Ascending aorta (tissue), 2 donors: ENCODE measurements at regions not wholly inside any gene's neighbourhood (a gene's known extent, or its start where the extent isn't known, plus 50 kb on each side); places are given as distances from the start of the nearest gene placed in this dataset.

Source experiments
- DNase-seq, 2 donors: peaks; one replicate each; pipeline ENCODE4 v3.0.0-alpha.2; 2019; ENCODE audit warnings: low spot score in 2 of 2
- H3K27ac ChIP-seq, 2 donors: fragments of 200-600 bp; sonication (generic); one replicate each; pipeline ENCODE4 v1.5.1; 2016 to 2017; ENCODE audit warnings: mild to moderate bottlenecking in 1 of 2
- H3K27me3 ChIP-seq: fragments of 200-600 bp; sonication (generic); one replicate; pipeline ENCODE4 v1.5.1; 2017
- H3K36me3 ChIP-seq, 2 donors: fragments of 200-600 bp; sonication (generic); one replicate each; pipeline ENCODE4 v1.5.1; 2016
- H3K4me1 ChIP-seq, 2 donors: fragments of 200-600 bp; sonication (generic); one replicate each; pipeline ENCODE4 v1.5.1; 2016 to 2017; ENCODE audit warnings: mild to moderate bottlenecking in 1 of 2
- H3K4me3 ChIP-seq, 2 donors: fragments of 200-600 bp; sonication (generic); one replicate each; pipeline ENCODE4 v1.5.1; 2016 to 2017; ENCODE audit warnings: mild to moderate bottlenecking in 1 of 2
- H3K9me3 ChIP-seq, 2 donors: fragments of 200-600 bp; sonication (generic); one replicate each; pipeline ENCODE4 v1.5.1; 2016
- intact Hi-C: fragments of 100-400 bp; cut with DNase I; formaldehyde crosslinking; loops from one replicate; pipeline ENCODE4 v1.15.1; 2023
- TF ChIP-seq, protein P1 (sequence below), 3 experiments: fragments of 200-600 bp in 2 of 3; fragments of 450-650 bp in 1 of 3; sonication (generic) in 2 of 3; IDR thresholded peaks; one replicate each; pipeline ENCODE4 v1.5.1; 2016 to 2019; ENCODE audit warnings: antibody characterized with exemption in 3 of 3, mild to moderate bottlenecking in 1 of 3, moderate library complexity in 1 of 3

DNA sequence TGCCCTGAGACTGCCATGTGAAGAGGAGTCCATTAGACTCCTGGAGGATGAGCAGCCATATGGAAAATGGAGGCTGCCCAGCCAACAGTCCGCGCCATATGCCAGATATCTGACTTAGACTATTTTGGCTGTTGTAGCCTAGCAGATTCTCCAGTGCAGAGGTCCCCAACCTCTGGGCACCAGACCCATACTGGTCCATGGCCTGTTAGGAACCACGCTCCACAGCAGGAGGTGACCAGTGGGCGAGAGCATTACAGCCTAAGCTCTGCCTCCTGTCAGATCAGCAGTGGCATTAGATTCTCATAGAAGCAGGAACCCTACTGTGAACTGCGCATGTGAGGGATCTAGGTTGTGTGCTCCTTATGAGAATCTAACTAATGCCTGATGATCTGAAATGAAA is 851.9 kb downstream of the NR2F1-AS1 start:
- TF ChIP-seq, protein P1, sequence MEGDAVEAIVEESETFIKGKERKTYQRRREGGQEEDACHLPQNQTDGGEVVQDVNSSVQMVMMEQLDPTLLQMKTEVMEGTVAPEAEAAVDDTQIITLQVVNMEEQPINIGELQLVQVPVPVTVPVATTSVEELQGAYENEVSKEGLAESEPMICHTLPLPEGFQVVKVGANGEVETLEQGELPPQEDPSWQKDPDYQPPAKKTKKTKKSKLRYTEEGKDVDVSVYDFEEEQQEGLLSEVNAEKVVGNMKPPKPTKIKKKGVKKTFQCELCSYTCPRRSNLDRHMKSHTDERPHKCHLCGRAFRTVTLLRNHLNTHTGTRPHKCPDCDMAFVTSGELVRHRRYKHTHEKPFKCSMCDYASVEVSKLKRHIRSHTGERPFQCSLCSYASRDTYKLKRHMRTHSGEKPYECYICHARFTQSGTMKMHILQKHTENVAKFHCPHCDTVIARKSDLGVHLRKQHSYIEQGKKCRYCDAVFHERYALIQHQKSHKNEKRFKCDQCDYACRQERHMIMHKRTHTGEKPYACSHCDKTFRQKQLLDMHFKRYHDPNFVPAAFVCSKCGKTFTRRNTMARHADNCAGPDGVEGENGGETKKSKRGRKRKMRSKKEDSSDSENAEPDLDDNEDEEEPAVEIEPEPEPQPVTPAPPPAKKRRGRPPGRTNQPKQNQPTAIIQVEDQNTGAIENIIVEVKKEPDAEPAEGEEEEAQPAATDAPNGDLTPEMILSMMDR (IDR thresholded peaks at IDR 0.05): no peak
- Histone ChIP-seq H3K27ac (no peak overlapping the region), H3K4me1 (no peaks in the 10 kb centered on the region), H3K27me3 (no peaks in the 10 kb centered on the region), H3K9me3 (no peaks in the 10 kb centered on the region), H3K36me3 (no peaks in the 10 kb centered on the region), H3K4me3 (no peak overlapping the region)
- DNase-seq: no peak
- intact Hi-C loops: no loop called here

DNA sequence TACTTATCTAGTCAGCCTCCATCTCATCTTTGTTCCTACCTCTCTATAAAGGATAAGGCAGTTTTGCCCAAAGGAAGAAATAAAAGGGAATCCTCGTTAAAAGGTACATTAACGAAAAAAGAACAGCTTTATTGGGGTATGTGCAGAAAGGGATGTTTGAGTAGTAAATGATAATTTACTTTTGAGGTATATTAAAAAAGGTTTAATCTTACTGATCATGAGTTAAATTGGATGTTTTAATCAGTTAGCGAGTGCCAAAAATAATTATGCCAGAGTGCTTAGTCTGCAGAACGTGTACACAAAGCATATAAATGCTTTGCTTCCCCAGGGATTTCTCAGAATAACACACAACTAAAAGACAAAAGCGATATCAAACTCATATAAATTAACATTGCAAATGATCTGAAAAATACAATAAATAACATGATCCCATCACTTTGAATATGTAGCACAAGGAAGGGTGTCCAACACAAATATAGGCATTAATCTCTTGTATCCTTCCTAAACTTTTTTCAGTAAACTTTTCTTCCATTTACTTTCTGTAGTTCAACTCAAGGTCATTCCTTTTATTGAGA is 865.0 kb downstream of the NR2F1-AS1 start:
- intact Hi-C loops: no loop called here
- no peaks in the 10 kb centered on the region for H3K27me3 ChIP-seq
- H3K9me3 ChIP-seq: no peaks in the 10 kb centered on the region
- H3K4me3 ChIP-seq: no peak overlapping the region
- TF ChIP-seq, protein P1 (IDR thresholded peaks at IDR 0.05): no peak
- no peaks in the 10 kb centered on the region for H3K4me1 ChIP-seq
- no peaks in the 10 kb centered on the region for H3K36me3 ChIP-seq
- DNase-seq: no peak
- no peak overlapping the region for H3K27ac ChIP-seq

DNA sequence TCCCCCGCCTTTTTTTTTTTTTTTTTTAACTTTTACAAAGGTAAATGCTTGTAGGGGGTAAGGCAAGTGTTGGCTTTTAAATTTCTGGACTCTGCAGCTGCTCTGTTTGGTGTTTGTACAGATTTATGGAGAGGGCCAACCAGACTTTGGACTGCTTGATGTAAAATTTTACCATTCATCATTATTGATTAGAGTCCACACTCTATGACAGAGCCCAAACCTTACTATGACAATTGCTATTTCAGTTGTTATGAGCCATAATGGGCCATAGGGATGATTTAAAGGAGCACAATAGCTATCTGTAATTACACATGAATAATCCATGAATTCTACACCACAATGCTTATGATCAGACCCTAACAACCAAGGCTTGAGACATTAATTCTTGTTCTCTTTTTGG is 867.2 kb downstream of the NR2F1-AS1 start:
- H3K4me3 ChIP-seq: no peak overlapping the region
- TF ChIP-seq, protein P1 (IDR thresholded peaks at IDR 0.05): no peak
- H3K36me3 ChIP-seq: no peaks in the 10 kb centered on the region
- no peaks in the 10 kb centered on the region for H3K27me3 ChIP-seq
- DNase-seq: no peak
- H3K27ac ChIP-seq: no peak overlapping the region
- no peaks in the 10 kb centered on the region for H3K4me1 ChIP-seq
- intact Hi-C loops: no loop called here
- H3K9me3 ChIP-seq: no peaks in the 10 kb centered on the region

DNA sequence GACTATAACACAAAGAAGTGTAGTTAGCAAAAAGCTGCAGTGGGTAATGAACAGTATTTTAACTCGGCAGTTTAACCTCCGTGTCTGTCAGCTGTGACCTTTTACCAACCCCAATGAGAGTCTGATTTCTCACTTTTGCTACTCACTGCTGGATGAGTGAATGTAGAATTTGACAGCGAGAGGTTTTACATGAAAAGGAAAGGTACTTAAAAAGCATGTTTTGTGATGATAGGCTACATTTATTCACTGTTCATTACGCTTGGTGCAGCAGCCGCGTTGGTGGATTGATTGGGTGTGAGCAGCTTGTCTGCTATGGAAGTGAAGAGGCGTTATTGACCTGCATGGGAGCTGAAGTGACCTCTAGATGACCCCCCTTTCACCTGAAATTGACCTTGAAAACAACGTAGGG is 867.7 kb downstream of the NR2F1-AS1 start:
- H3K27me3 ChIP-seq: no peaks in the 10 kb centered on the region
- H3K36me3 ChIP-seq: no peaks in the 10 kb centered on the region
- no peak for DNase-seq
- intact Hi-C loops: no loop called here
- TF ChIP-seq, protein P1 (IDR thresholded peaks at IDR 0.05): no peak
- no peak overlapping the region for H3K27ac ChIP-seq
- H3K9me3 ChIP-seq: no peaks in the 10 kb centered on the region
- H3K4me1 ChIP-seq: no peaks in the 10 kb centered on the region
- no peak overlapping the region for H3K4me3 ChIP-seq

DNA sequence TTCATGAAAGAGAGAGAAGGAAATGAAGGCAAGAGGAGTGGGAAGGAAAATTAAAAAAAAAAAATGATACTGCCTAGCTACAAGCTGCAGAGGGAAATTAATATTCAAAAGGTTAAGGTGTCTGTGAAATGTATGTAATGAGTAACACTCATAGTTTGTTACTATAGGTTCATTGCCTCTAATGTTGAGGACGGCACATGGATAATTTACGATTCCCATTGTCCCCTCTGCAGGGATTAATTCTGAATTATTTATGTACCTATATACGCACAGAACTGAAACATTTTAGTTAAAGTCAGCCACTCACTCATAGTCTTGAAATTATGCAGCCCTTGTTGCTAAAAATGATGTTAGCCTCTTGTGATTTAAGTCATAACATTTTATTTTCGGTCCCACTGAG is 869.1 kb downstream of the NR2F1-AS1 start:
- no peaks in the 10 kb centered on the region for H3K9me3 ChIP-seq
- DNase-seq: no peak
- no peaks in the 10 kb centered on the region for H3K36me3 ChIP-seq
- H3K27ac ChIP-seq: no peak overlapping the region
- H3K27me3 ChIP-seq: no peaks in the 10 kb centered on the region
- no peaks in the 10 kb centered on the region for H3K4me1 ChIP-seq
- intact Hi-C loops: no loop called here
- TF ChIP-seq, protein P1 (IDR thresholded peaks at IDR 0.05): no peak
- no peak overlapping the region for H3K4me3 ChIP-seq

DNA sequence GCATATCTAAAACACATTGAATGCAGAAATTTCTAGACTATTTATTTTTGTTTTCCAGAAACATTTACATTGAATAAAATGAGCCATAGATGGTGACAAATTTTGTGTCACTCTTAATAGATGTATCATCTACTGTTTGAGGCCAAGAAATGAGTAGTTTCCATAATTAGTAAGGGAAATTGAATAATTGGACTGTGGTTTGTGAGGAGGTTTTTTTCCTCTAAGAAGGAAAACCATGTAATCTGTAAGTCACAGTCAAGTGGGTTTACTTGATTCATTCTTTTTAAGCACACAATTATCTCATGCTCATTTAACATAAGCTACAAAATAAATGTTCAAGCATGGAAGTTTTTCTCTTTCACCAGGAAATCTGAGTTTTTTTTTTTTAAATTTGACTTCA is 876.4 kb downstream of the NR2F1-AS1 start:
- intact Hi-C loops: no loop called here
- Histone ChIP-seq H3K27ac (no peak overlapping the region), H3K27me3 (no peaks in the 10 kb centered on the region), H3K36me3 (no peaks in the 10 kb centered on the region), H3K9me3 (no peaks in the 10 kb centered on the region), H3K4me3 (no peak overlapping the region), H3K4me1 (no peaks in the 10 kb centered on the region)
- no peak for DNase-seq
- TF ChIP-seq, protein P1 (IDR thresholded peaks at IDR 0.05): no peak
